ENCODE measurements at regions not wholly inside any gene's neighbourhood (a gene's known extent, or its start where the extent isn't known, plus 50 kb on each side); places are given as distances from the start of the nearest gene placed in this dataset.

DNA sequence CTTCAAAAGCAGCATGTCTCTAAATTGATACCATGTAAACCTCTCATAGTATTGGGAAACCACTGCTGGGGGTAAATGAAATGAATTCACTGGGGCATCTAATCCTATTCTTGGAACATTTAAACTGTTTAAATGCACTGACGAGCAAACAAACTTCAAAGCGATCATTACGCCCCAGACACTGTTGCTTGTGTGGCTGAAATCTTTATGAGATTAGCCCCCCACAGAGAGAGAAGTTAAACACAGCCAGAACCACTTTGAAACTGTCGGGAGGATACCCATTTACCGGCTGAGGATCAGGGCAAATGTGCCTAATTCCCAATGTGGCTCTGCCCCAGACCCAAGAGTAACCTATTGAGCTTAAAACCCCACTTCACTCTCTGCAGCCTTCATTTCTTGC is 308.4 kb upstream of the CDIN1 start:
- Histone ChIP-seq H3K9me3 (no peaks in the 10 kb centered on the region), H3K27me3 (no peaks in the 10 kb centered on the region), H3K4me1 (no peaks in the 10 kb centered on the region), H3K27ac (no peak overlapping the region), H3K4me3 (no peak overlapping the region), H3K36me3 (peaks cover 0 to 2% of the 10 kb centered on the region in 2 donors)
- no peak for DNase-seq
- intact Hi-C loops (cut with DNase I; ENCODE audit: low total_unique reads): no loop called here
- TF ChIP-seq POLR2A (IDR thresholded peaks at IDR 0.05): no peak
- TF ChIP-seq, protein P1, sequence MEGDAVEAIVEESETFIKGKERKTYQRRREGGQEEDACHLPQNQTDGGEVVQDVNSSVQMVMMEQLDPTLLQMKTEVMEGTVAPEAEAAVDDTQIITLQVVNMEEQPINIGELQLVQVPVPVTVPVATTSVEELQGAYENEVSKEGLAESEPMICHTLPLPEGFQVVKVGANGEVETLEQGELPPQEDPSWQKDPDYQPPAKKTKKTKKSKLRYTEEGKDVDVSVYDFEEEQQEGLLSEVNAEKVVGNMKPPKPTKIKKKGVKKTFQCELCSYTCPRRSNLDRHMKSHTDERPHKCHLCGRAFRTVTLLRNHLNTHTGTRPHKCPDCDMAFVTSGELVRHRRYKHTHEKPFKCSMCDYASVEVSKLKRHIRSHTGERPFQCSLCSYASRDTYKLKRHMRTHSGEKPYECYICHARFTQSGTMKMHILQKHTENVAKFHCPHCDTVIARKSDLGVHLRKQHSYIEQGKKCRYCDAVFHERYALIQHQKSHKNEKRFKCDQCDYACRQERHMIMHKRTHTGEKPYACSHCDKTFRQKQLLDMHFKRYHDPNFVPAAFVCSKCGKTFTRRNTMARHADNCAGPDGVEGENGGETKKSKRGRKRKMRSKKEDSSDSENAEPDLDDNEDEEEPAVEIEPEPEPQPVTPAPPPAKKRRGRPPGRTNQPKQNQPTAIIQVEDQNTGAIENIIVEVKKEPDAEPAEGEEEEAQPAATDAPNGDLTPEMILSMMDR (IDR thresholded peaks at IDR 0.05): no peak

DNA sequence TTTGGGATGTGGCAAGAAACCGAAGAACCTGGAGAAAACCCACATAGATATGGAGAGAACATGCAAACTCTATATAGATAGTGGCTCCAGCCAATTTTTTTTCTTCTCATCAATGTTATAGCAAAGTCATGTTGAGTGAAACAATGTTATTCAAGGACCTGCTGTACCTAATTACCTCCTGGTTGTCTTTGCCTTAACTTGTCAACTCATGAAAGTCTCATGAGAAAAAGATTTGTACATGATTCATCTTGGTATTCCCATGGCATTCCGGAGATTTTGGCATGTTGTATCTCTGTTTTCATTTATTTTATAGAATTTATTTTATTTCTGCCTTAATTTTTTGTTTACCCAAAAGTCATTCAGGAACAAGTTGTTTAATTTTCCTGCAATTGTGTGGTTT is 303.8 kb upstream of the CDIN1 start:
- H3K27ac ChIP-seq: no peak overlapping the region
- H3K9me3 ChIP-seq: no peaks in the 10 kb centered on the region
- no peak for DNase-seq
- intact Hi-C loops (cut with DNase I; ENCODE audit: low total_unique reads): no loop called here
- H3K36me3 ChIP-seq: no peaks in the 10 kb centered on the region
- H3K4me1 ChIP-seq: no peaks in the 10 kb centered on the region
- H3K27me3 ChIP-seq: no peaks in the 10 kb centered on the region
- TF ChIP-seq, protein P1 (IDR thresholded peaks at IDR 0.05): no peak
- no peak for TF ChIP-seq POLR2A (IDR thresholded peaks at IDR 0.05)
- no peak overlapping the region for H3K4me3 ChIP-seq

DNA sequence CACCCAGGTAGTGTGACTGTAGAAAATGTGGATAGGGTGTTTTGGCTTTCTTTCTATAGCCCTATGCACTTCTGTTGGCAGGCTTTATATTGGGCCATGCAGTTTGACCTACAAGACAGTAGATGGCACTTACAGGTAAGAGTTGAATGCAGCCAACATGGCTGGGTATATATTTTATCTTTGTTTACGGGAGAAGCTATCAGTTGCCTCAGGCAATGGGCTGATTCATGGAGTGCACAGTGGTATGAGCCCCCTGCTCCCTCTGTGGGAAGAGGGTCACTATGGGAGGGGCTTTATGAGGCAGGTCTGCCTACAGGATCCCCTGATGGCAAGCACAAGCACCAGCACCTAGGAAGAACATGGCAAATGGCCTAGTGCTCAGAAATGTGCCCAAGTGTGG is 301.2 kb upstream of the CDIN1 start:
- Histone ChIP-seq H3K27me3 (no peaks in the 10 kb centered on the region), H3K27ac (no peak overlapping the region), H3K4me1 (no peaks in the 10 kb centered on the region), H3K36me3 (no peaks in the 10 kb centered on the region), H3K4me3 (no peak overlapping the region), H3K9me3 (no peaks in the 10 kb centered on the region)
- intact Hi-C loops (cut with DNase I; ENCODE audit: low total_unique reads): no loop called here
- DNase-seq: no peak
- TF ChIP-seq, protein P1 (IDR thresholded peaks at IDR 0.05): no peak
- no peak for TF ChIP-seq POLR2A (IDR thresholded peaks at IDR 0.05)

DNA sequence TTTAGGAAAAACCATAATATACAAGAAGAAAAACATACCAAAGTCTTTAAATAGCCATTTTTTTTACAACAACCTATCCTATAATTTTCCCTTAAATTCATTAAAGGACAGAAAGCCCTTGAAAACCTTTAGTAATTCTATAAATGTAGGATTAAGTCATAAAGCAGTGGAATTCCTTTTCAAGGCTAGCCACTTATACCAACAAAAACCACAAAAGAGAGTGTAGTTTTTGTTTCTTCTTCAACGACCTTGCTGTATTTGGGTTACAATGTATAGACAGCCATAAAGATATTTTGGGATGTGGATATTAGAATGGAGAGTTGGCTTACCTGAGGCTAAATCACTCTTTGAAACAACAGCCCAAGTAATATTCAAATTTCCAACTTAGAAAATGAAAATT is 296.6 kb upstream of the CDIN1 start:
- H3K9me3 ChIP-seq: no peaks in the 10 kb centered on the region
- no peaks in the 10 kb centered on the region for H3K27me3 ChIP-seq
- no peak for TF ChIP-seq POLR2A (IDR thresholded peaks at IDR 0.05)
- TF ChIP-seq, protein P1 (IDR thresholded peaks at IDR 0.05): no peak
- no peak overlapping the region for H3K4me3 ChIP-seq
- H3K4me1 ChIP-seq: no peaks in the 10 kb centered on the region
- DNase-seq: no peak
- no peaks in the 10 kb centered on the region for H3K36me3 ChIP-seq
- intact Hi-C loops (cut with DNase I; ENCODE audit: low total_unique reads): no loop called here
- no peak overlapping the region for H3K27ac ChIP-seq

DNA sequence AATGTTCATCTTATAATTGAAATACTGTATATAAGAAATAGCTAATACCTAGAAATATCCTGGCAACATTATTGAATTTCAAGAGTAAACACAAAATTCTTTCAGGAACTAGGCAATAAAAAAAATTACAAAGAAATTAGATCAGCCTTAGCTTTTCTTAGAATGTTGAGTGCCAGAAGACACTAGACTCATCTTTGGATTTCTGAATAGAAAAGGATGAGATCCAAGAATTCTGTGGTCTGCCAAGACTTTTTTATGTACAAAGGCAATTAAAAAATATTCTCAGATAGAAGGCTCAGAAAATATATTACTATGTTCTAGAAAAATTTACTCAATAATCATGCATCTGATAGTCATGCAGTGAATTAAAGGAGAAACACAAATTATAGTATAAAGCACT is 294.5 kb upstream of the CDIN1 start:
- H3K4me3 ChIP-seq: no peak overlapping the region
- H3K36me3 ChIP-seq: no peaks in the 10 kb centered on the region
- intact Hi-C loops (cut with DNase I; ENCODE audit: low total_unique reads): no loop called here
- no peak for DNase-seq
- no peak for TF ChIP-seq POLR2A (IDR thresholded peaks at IDR 0.05)
- TF ChIP-seq, protein P1 (IDR thresholded peaks at IDR 0.05): no peak
- no peaks in the 10 kb centered on the region for H3K27me3 ChIP-seq
- no peaks in the 10 kb centered on the region for H3K9me3 ChIP-seq
- no peak overlapping the region for H3K27ac ChIP-seq
- H3K4me1 ChIP-seq: no peaks in the 10 kb centered on the region
